Uterus (tissue), 2 donors: ENCODE measurements at regions not wholly inside any gene's neighbourhood (a gene's known extent, or its start where the extent isn't known, plus 50 kb on each side); places are given as distances from the start of the nearest gene placed in this dataset.

Experiments used
- POLR2A ChIP-seq, 2 donors: fragments of 450-650 bp; IDR thresholded peaks; one replicate each; pipeline ENCODE4 v1.6.1; 2016; ENCODE audit warnings: antibody characterized with exemption in 2 of 2, mild to moderate bottlenecking in 1 of 2, moderate library complexity in 1 of 2
- TF ChIP-seq, protein P1 (sequence below), 4 experiments: fragments of 200-600 bp in 2 of 4; fragments of 450-650 bp in 2 of 4; sonication (generic) in 2 of 4; IDR thresholded peaks; one replicate each; pipeline ENCODE4 v1.5.1; 2016 to 2019; ENCODE audit warnings: antibody characterized with exemption in 4 of 4, mild to moderate bottlenecking in 2 of 4, moderate library complexity in 1 of 4

DNA sequence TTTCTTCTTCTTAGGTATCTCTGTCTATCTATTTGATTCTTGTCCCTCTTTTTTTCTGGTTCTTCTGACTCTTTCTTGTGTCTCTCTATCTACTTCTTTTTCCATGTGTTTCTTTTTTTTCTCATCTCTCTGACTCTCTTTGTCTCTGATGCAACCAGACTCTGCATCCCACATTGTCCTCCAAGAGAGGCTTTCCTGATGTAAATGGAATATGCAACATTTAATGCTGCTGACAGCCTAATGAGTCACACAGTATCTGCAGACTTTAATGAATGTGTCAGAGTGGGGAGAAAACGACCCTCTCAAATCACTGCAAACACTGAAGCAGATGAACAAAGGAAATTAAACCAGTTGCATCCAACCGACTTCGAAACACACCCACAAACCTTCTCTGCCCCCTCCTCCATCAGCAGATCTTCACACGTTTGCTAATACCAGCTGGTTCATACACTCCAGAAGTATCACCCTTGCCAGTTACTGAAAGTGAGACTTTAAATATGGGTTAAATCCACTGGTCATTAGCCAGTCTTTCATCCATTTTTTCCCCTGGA is 351.5 kb downstream of the TXNL1 start:
- no peak for TF ChIP-seq POLR2A (IDR thresholded peaks at IDR 0.05)
- TF ChIP-seq, protein P1, sequence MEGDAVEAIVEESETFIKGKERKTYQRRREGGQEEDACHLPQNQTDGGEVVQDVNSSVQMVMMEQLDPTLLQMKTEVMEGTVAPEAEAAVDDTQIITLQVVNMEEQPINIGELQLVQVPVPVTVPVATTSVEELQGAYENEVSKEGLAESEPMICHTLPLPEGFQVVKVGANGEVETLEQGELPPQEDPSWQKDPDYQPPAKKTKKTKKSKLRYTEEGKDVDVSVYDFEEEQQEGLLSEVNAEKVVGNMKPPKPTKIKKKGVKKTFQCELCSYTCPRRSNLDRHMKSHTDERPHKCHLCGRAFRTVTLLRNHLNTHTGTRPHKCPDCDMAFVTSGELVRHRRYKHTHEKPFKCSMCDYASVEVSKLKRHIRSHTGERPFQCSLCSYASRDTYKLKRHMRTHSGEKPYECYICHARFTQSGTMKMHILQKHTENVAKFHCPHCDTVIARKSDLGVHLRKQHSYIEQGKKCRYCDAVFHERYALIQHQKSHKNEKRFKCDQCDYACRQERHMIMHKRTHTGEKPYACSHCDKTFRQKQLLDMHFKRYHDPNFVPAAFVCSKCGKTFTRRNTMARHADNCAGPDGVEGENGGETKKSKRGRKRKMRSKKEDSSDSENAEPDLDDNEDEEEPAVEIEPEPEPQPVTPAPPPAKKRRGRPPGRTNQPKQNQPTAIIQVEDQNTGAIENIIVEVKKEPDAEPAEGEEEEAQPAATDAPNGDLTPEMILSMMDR (IDR thresholded peaks at IDR 0.05): no peak
